Right lobe of liver (tissue), 6 donors: ENCODE measurements at regions not wholly inside any gene's neighbourhood (a gene's known extent, or its start where the extent isn't known, plus 50 kb on each side); places are given as distances from the start of the nearest gene placed in this dataset.

ENCODE experiments used
- ATAC-seq, 4 donors: fragments of 200-7000 bp; cut with Tn5 transposase; one replicate each; pipeline ENCODE4 v1.9.1; 2020; ENCODE audit warnings: mild to moderate bottlenecking in 4 of 4, moderate library complexity in 4 of 4
- DNase-seq, 3 donors: peaks; one replicate each; pipeline ENCODE4 v3.0.0-alpha.2; 2020
- H3K27ac ChIP-seq, 3 donors: fragments of 200-600 bp; one replicate each; pipeline ENCODE4 v1.8.0; 2022
- H3K27me3 ChIP-seq, 2 donors: fragments of 200-600 bp; one replicate each; pipeline ENCODE4 v1.8.0; 2022
- H3K36me3 ChIP-seq, 4 donors: fragments of 200-600 bp; sonication (generic) in 1 of 4; one replicate each; pipeline versions ENCODE4 v1.5.1 to v1.8.0; 2017 to 2022; ENCODE audit warnings: control low read depth in 1 of 4
- H3K4me1 ChIP-seq, 4 donors: fragments of 200-600 bp; sonication (generic) in 1 of 4; one replicate each; pipeline versions ENCODE4 v1.5.1 to v1.8.0; 2017 to 2022; ENCODE audit warnings: control low read depth in 1 of 4
- H3K4me3 ChIP-seq, 3 donors: fragments of 200-600 bp; one replicate each; pipeline ENCODE4 v1.8.0; 2022
- H3K9me3 ChIP-seq, 4 donors: fragments of 200-600 bp; sonication (generic) in 1 of 4; one replicate each; pipeline versions ENCODE4 v1.5.1 to v1.8.0; 2017 to 2022; ENCODE audit warnings: control low read depth in 1 of 4
- CTCF ChIP-seq, 4 donors: fragments of 200-600 bp in 3 of 4; fragments of 450-650 bp in 1 of 4; IDR thresholded peaks; one replicate each; pipeline versions ENCODE4 v1.5.1 to v1.8.0; 2016 to 2022; ENCODE audit warnings: antibody characterized with exemption in 4 of 4, mild to moderate bottlenecking in 2 of 4
- POLR2A ChIP-seq: fragments of 450-650 bp; IDR thresholded peaks from one replicate; pipeline ENCODE4 v1.6.1; 2017; ENCODE audit warnings: antibody characterized with exemption, mild to moderate bottlenecking
- WGBS: methylation state at CpG from one replicate; pipeline ENCODE4 v1.1.6; 2018; ENCODE audit warnings: low coverage, low lambda C conversion rate; ENCODE audit not compliant: insufficient coverage; ENCODE audit errors: missing lambda C conversion rate; 5-methylcytosine and 5-hydroxymethylcytosine counted together
- intact Hi-C, 2 donors: fragments of 100-400 bp; cut with DNase I; formaldehyde crosslinking; loops; one replicate each; pipeline versions ENCODE4 v1.11.2 to v1.14.1; 2022
- donor health status: DM: no; HTN: yes; CAD: no.
- donor health status: DM: no; HTN: no; CAD: no.
- donor health status: DM: no; HTN: no; CAD: no.
- donor health status: DM: no; HTN: yes; CAD: no.
- donor health status: DM: no; HTN: yes; CAD: no.

- H3K9me3 ChIP-seq = no peaks in the 10 kb centered on the region
- peak overlapping the region in 1 of 3 donors; percentile 12 for H3K4me3 ChIP-seq
- H3K4me1 ChIP-seq = no peaks in the 10 kb centered on the region
- H3K27ac ChIP-seq = peak overlapping the region in 1 of 3 donors; percentile 59
- TF ChIP-seq CTCF (IDR thresholded peaks at IDR 0.05) (no peak), POLR2A (no peak)
- H3K27me3 ChIP-seq = no peaks in the 10 kb centered on the region
- ATAC-seq (peak in 2 of 4 donors; percentile 55 to 90), DNase-seq (no peak)
- no peaks in the 10 kb centered on the region for H3K36me3 ChIP-seq
- WGBS = 13% methylated on average over 1 of the region's 1 CpG
- intact Hi-C loops = no loop called here
Observed at GRCh38 chr4:156329779-156330178, 376.1 kb upstream of the CTSO start.

DNA sequence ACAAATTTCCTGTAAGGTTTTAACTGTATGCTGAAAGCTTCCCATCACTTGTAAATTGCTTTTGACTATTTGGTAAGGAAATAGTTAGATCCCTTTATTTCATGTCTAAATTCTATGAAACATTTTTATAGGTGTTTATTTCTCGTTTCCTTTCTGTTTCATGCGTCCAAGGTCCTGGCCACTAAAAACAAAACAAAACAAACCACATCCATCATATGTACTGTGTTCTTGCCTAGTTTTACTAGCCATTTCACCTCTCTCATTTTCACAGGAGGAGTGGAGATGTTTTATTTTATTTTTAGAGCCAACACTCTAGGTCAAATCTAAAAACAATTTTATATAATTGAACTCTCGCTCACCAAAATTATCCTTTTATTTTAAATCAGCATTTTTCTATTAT, 375.2 kb upstream of the CTSO start:
- ATAC-seq (no peak), DNase-seq (no peak)
- Histone ChIP-seq H3K4me1 (no peaks in the 10 kb centered on the region), H3K27ac (no peak overlapping the region), H3K27me3 (no peaks in the 10 kb centered on the region), H3K4me3 (peak overlapping the region in 1 of 3 donors; percentile 10), H3K36me3 (no peaks in the 10 kb centered on the region), H3K9me3 (no peaks in the 10 kb centered on the region)
- TF ChIP-seq CTCF (IDR thresholded peaks at IDR 0.05) (no peak), POLR2A (no peak)
- WGBS = 54% methylated on average over 3 of the region's 3 CpGs
- intact Hi-C loops = no loop called here

- intact Hi-C loops = no loop called here
- Histone ChIP-seq H3K36me3 (no peaks in the 10 kb centered on the region), H3K9me3 (no peaks in the 10 kb centered on the region), H3K27me3 (no peaks in the 10 kb centered on the region), H3K27ac (no peak overlapping the region), H3K4me3 (no peak overlapping the region), H3K4me1 (no peaks in the 10 kb centered on the region)
- WGBS = 83% methylated on average over 4 of the region's 4 CpGs
- ATAC-seq (no peak), DNase-seq (no peak)
- no peak for TF ChIP-seq POLR2A
- no peak for TF ChIP-seq CTCF (IDR thresholded peaks at IDR 0.05)
Observed at GRCh38 chr4:156326246-156326645, 372.6 kb upstream of the CTSO start.

- Histone ChIP-seq H3K27ac (no peak overlapping the region), H3K9me3 (no peaks in the 10 kb centered on the region), H3K36me3 (no peaks in the 10 kb centered on the region), H3K4me3 (no peak overlapping the region), H3K27me3 (no peaks in the 10 kb centered on the region), H3K4me1 (no peaks in the 10 kb centered on the region)
- TF ChIP-seq POLR2A = no peak
- no peak for TF ChIP-seq CTCF (IDR thresholded peaks at IDR 0.05)
- DNase-seq (no peak), ATAC-seq (no peak)
- intact Hi-C loops = no loop called here
Observed at GRCh38 chr4:156322592-156322991, 368.9 kb upstream of the CTSO start.

GRCh38 chr4:156321203-156321602, 367.5 kb upstream of the CTSO start:
- 34% methylated on average over 2 of the region's 2 CpGs for WGBS
- no peak overlapping the region for H3K4me3 ChIP-seq
- no peaks in the 10 kb centered on the region for H3K36me3 ChIP-seq
- no peak for TF ChIP-seq POLR2A
- TF ChIP-seq CTCF (IDR thresholded peaks at IDR 0.05) = no peak
- H3K4me1 ChIP-seq = no peaks in the 10 kb centered on the region
- H3K9me3 ChIP-seq = no peaks in the 10 kb centered on the region
- no peaks in the 10 kb centered on the region for H3K27me3 ChIP-seq
- ATAC-seq = no peak
- no peak for DNase-seq
- intact Hi-C loops = no loop called here
- no peak overlapping the region for H3K27ac ChIP-seq
